ENCODE measurements at regions not wholly inside any gene's neighbourhood (a gene's known extent, or its start where the extent isn't known, plus 50 kb on each side); places are given as distances from the start of the nearest gene placed in this dataset.

GRCh38 chr13:33636955-33637670 lies 180.8 kb upstream of the RFC3 start:
- TF ChIP-seq CTCF (conservative IDR thresholded peaks at IDR 0.05; ENCODE audit: low read depth, low read length) (no peak), EZH2 (IDR thresholded peaks at IDR 0.05; ENCODE audit: borderline replicate concordance, low read depth, low read length, poor library complexity, severe bottlenecking) (no peak)
